ENCODE measurements at regions not wholly inside any gene's neighbourhood (a gene's known extent, or its start where the extent isn't known, plus 50 kb on each side); places are given as distances from the start of the nearest gene placed in this dataset.

- ATAC-seq (ENCODE audit: insufficient read depth, low read depth) (no peak), DNase-seq (no peak)
- H3K27ac ChIP-seq (ENCODE audit: low read length), result no peak overlapping the region
- H3K36me3 ChIP-seq (ENCODE audit: insufficient read depth, low read length), result no peaks in the 10 kb centered on the region
- no peaks in the 10 kb centered on the region for H3K4me1 ChIP-seq (ENCODE audit: insufficient read depth, low read length)
- no peaks in the 10 kb centered on the region for H3K79me2 ChIP-seq (ENCODE audit: insufficient read depth, low read length)
- no peak overlapping the region for H2AFZ ChIP-seq (ENCODE audit: low read depth, low read length)
- no peaks in the 10 kb centered on the region for H3K27me3 ChIP-seq (ENCODE audit: insufficient read depth, low read length, poor library complexity)
- H3K9me3 ChIP-seq (ENCODE audit: insufficient read depth, low read length, severe bottlenecking), result no peaks in the 10 kb centered on the region
- no peak overlapping the region for H3K4me2 ChIP-seq (ENCODE audit: insufficient read depth, low read length)
- TF ChIP-seq EZH2 (IDR thresholded peaks at IDR 0.05; ENCODE audit: borderline replicate concordance, low read depth, low read length, severe bottlenecking) (no peak), CTCF (IDR thresholded peaks at IDR 0.05; ENCODE audit: borderline replicate concordance, extremely low read depth, low read length, poor library complexity, severe bottlenecking) (no peak)
- H4K20me1 ChIP-seq (ENCODE audit: insufficient read depth, low read length), result no peaks in the 10 kb centered on the region
- H3K4me3 ChIP-seq (ENCODE audit: low read depth in 1 of 2, low read length in 2 of 2), result no peak overlapping the region
- no peak overlapping the region for H3K9ac ChIP-seq (ENCODE audit: low read depth, low read length)
Measured at GRCh38 chr17:65324611-65325342, 187.6 kb downstream of the RGS9 start.

- Histone ChIP-seq H3K4me1 (ENCODE audit: insufficient read depth, low read length) (no peaks in the 10 kb centered on the region), H3K79me2 (ENCODE audit: insufficient read depth, low read length) (no peaks in the 10 kb centered on the region), H3K27me3 (ENCODE audit: insufficient read depth, low read length, poor library complexity) (no peaks in the 10 kb centered on the region), H2AFZ (ENCODE audit: low read depth, low read length) (no peak overlapping the region), H3K4me2 (ENCODE audit: insufficient read depth, low read length) (no peak overlapping the region), H3K36me3 (ENCODE audit: insufficient read depth, low read length) (no peaks in the 10 kb centered on the region), H3K27ac (ENCODE audit: low read length) (no peak overlapping the region), H3K9ac (ENCODE audit: low read depth, low read length) (no peak overlapping the region), H4K20me1 (ENCODE audit: insufficient read depth, low read length) (no peaks in the 10 kb centered on the region), H3K4me3 (ENCODE audit: low read depth in 1 of 2, low read length in 2 of 2) (no peak overlapping the region), H3K9me3 (ENCODE audit: insufficient read depth, low read length, severe bottlenecking) (no peaks in the 10 kb centered on the region)
- no peak for DNase-seq
- no peak for TF ChIP-seq EZH2 (IDR thresholded peaks at IDR 0.05; ENCODE audit: borderline replicate concordance, low read depth, low read length, severe bottlenecking)
- no peak for TF ChIP-seq CTCF (IDR thresholded peaks at IDR 0.05; ENCODE audit: borderline replicate concordance, extremely low read depth, low read length, poor library complexity, severe bottlenecking)
- no peak for ATAC-seq (ENCODE audit: insufficient read depth, low read depth)
Measured at GRCh38 chr17:65323049-65323448, 185.9 kb downstream of the RGS9 start.

GRCh38 chr17:65320820-65321219 lies 183.7 kb downstream of the RGS9 start:
- Histone ChIP-seq H3K79me2 (ENCODE audit: insufficient read depth, low read length) (no peaks in the 10 kb centered on the region), H3K36me3 (ENCODE audit: insufficient read depth, low read length) (no peaks in the 10 kb centered on the region), H3K4me1 (ENCODE audit: insufficient read depth, low read length) (no peaks in the 10 kb centered on the region), H4K20me1 (ENCODE audit: insufficient read depth, low read length) (no peaks in the 10 kb centered on the region), H3K4me2 (ENCODE audit: insufficient read depth, low read length) (no peak overlapping the region), H3K27me3 (ENCODE audit: insufficient read depth, low read length, poor library complexity) (peaks cover under 1% of the 10 kb centered on the region), H2AFZ (ENCODE audit: low read depth, low read length) (no peak overlapping the region), H3K9me3 (ENCODE audit: insufficient read depth, low read length, severe bottlenecking) (no peaks in the 10 kb centered on the region), H3K27ac (ENCODE audit: low read length) (no peak overlapping the region), H3K9ac (ENCODE audit: low read depth, low read length) (no peak overlapping the region), H3K4me3 (ENCODE audit: low read depth in 1 of 2, low read length in 2 of 2) (no peak overlapping the region)
- no peak for TF ChIP-seq CTCF (IDR thresholded peaks at IDR 0.05; ENCODE audit: borderline replicate concordance, extremely low read depth, low read length, poor library complexity, severe bottlenecking)
- TF ChIP-seq EZH2 (IDR thresholded peaks at IDR 0.05; ENCODE audit: borderline replicate concordance, low read depth, low read length, severe bottlenecking), result no peak
- DNase-seq (no peak), ATAC-seq (ENCODE audit: insufficient read depth, low read depth) (no peak)

All from DND-41 (cell line).